NB4 (cell line): ENCODE measurements at regions not wholly inside any gene's neighbourhood (a gene's known extent, or its start where the extent isn't known, plus 50 kb on each side); places are given as distances from the start of the nearest gene placed in this dataset.
"Not testable (repeated sequence)": the region's sequence is repeated elsewhere in the genome, so short reads cannot be mapped to it uniquely, and the experiment has no call there.

Experiments
- DNase-seq: peaks from one replicate; pipeline ENCODE4 v3.0.0; 2010; ENCODE audit warnings: low read depth
- H3K4me3 ChIP-seq: one replicate; pipeline ENCODE4 v1.5.1; 2011; ENCODE audit warnings: mild to moderate bottlenecking, low read depth, low read length, moderate library complexity
- CTCF ChIP-seq: IDR thresholded peaks from one replicate; pipeline ENCODE4 v1.5.1; 2012; ENCODE audit warnings: low read depth, low read length
- MAX ChIP-seq: IDR thresholded peaks from 2 replicates; pipeline ENCODE4 v1.6.1; 2011; ENCODE audit warnings: low read depth, low read length
- MYC ChIP-seq: IDR thresholded peaks from 2 replicates; pipeline ENCODE4 v1.6.1; 2011; ENCODE audit warnings: low read depth, low read length
- POLR2A ChIP-seq: IDR thresholded peaks from 2 replicates; pipeline ENCODE4 v1.6.1; 2011; ENCODE audit warnings: mild to moderate bottlenecking; ENCODE audit not compliant: insufficient read length; ENCODE audit errors: extremely low read depth

GRCh38 chr4:82248903-82249632 is 124.7 kb downstream of the HNRNPD start:
- no peak overlapping the region for H3K4me3 ChIP-seq
- DNase-seq, result no peak
- no peak for TF ChIP-seq POLR2A
- no peak for TF ChIP-seq MYC
- TF ChIP-seq CTCF, result no peak
- TF ChIP-seq MAX, result no peak

- no peak for TF ChIP-seq POLR2A
- no peak for TF ChIP-seq MYC
- TF ChIP-seq CTCF, result no peak
- TF ChIP-seq MAX, result no peak
- H3K4me3 ChIP-seq, result no peak overlapping the region
- DNase-seq, result no peak
Measured at GRCh38 chr4:82247629-82248028, 126.2 kb downstream of the HNRNPD start.

GRCh38 chr4:82247171-82247570 is 126.6 kb downstream of the HNRNPD start:
- DNase-seq, result no peak
- H3K4me3 ChIP-seq, result no peak overlapping the region
- TF ChIP-seq CTCF (no peak), MAX (no peak), POLR2A (no peak), MYC (no peak)

- TF ChIP-seq CTCF (no peak), MYC (no peak), POLR2A (no peak), MAX (no peak)
- no peak overlapping the region for H3K4me3 ChIP-seq
- no peak for DNase-seq
Measured at GRCh38 chr4:82241534-82241933, 132.3 kb downstream of the HNRNPD start.

GRCh38 chr4:82240410-82240809 is 133.4 kb downstream of the HNRNPD start:
- no peak for TF ChIP-seq POLR2A
- no peak for TF ChIP-seq CTCF
- TF ChIP-seq MAX, result no peak
- H3K4me3 ChIP-seq, result no peak overlapping the region
- DNase-seq, result no peak

- not testable (repeated sequence) for H3K4me3 ChIP-seq, DNase-seq
Measured at GRCh38 chr4:82237142-82237541, 136.6 kb downstream of the HNRNPD start.
